H1 (cell line): ENCODE measurements at regions not wholly inside any gene's neighbourhood (a gene's known extent, or its start where the extent isn't known, plus 50 kb on each side); places are given as distances from the start of the nearest gene placed in this dataset.

Experiments
- CTCF ChIA-PET: fragments of 300-600 bp; sonication (Branson Sonifier 250); formaldehyde crosslinking; loops from one replicate; lab custom pipeline; 2021; ENCODE audit not compliant: partially characterized antibody; lab: Charles Lee
- POLR2A ChIA-PET: fragments of 300-600 bp; sonication (Branson Sonifier 250); formaldehyde crosslinking; loops from one replicate; lab custom pipeline; 2021; ENCODE audit warnings: inconsistent platforms; ENCODE audit not compliant: partially characterized antibody; lab: Charles Lee
- DNase-seq, 2 experiments: peaks; one replicate each; pipeline versions ENCODE4 v3.0.0 to v3.0.0-alpha.2; 2010 to 2022; ENCODE audit warnings: low spot score in 2 of 2, low read depth in 1 of 2, mixed read lengths in 1 of 2
- FAIRE-seq: peaks from 2 replicates; lab custom pipeline; 2011; peaks lifted over from hg19 to GRCh38; lab: Jason Lieb, UNC
- H2AFZ ChIP-seq: 2 replicates; pipeline ENCODE4 v1.8.1; 2012; ENCODE audit warnings: low read length, inconsistent platforms
- H2AK5ac ChIP-seq: 2 replicates; pipeline ENCODE4 v1.6.1; 2013; ENCODE audit warnings: low read depth, low read length
- H2BK120ac ChIP-seq: replicated peaks from 2 replicates; pipeline ENCODE3; 2013; ENCODE audit warnings: low read depth, low read length, inconsistent platforms
- H2BK12ac ChIP-seq: 2 replicates; pipeline ENCODE4 v1.6.1; 2013; ENCODE audit warnings: low read depth, low read length
- H2BK15ac ChIP-seq: 2 replicates; pipeline ENCODE4 v1.6.1; 2013; ENCODE audit warnings: low read length
- H2BK20ac ChIP-seq: 2 replicates; pipeline ENCODE4 v1.6.1; 2013; ENCODE audit warnings: low read length
- H2BK5ac ChIP-seq: 2 replicates; pipeline ENCODE4 v1.6.1; 2013; ENCODE audit warnings: low read depth, low read length
- H3K14ac ChIP-seq: 2 replicates; pipeline ENCODE4 v1.6.1; 2013; ENCODE audit warnings: inconsistent platforms; ENCODE audit not compliant: insufficient read length
- H3K18ac ChIP-seq: 2 replicates; pipeline ENCODE4 v1.6.1; 2013; ENCODE audit warnings: low read length; ENCODE audit errors: extremely low read depth
- H3K23ac ChIP-seq: 2 replicates; pipeline ENCODE4 v1.6.1; 2013; ENCODE audit warnings: inconsistent platforms; ENCODE audit not compliant: insufficient read length
- H3K23me2 ChIP-seq: 2 replicates; pipeline ENCODE4 v1.6.1; 2013; ENCODE audit warnings: low read depth, low read length
- H3K27ac ChIP-seq: 2 replicates; pipeline ENCODE4 v1.6.1; 2011; ENCODE audit warnings: low read depth, low read length, inconsistent platforms
- H3K27me3 ChIP-seq, 4 experiments: replicated peaks in 1 of 4; 1 replicate in 1 of 4; 2 replicates in 3 of 4; pipeline versions ENCODE4 v1.6.1 to v1.8.1; 2011 to 2013; ENCODE audit warnings: low read length in 3 of 4, mild to moderate bottlenecking in 3 of 4, inconsistent platforms in 2 of 4, mixed read lengths in 2 of 4, moderate library complexity in 1 of 4; ENCODE audit not compliant: control insufficient read depth in 3 of 4, insufficient read depth in 3 of 4; ENCODE audit errors: extremely low read depth in 1 of 4
- H3K36me3 ChIP-seq, 4 experiments: 2 replicates each; pipeline versions ENCODE4 v1.6.1 to v1.8.1; 2011 to 2013; ENCODE audit warnings: mild to moderate bottlenecking in 4 of 4, low read length in 3 of 4, moderate library complexity in 2 of 4, control low read depth in 1 of 4, inconsistent platforms in 1 of 4; ENCODE audit not compliant: insufficient read depth in 4 of 4, control insufficient read depth in 2 of 4
- H3K4ac ChIP-seq: replicated peaks from 2 replicates; pipeline ENCODE3; 2013; ENCODE audit warnings: low read length, low read depth, mixed read lengths, inconsistent platforms; ENCODE audit not compliant: insufficient read length
- H3K4me1 ChIP-seq, 4 experiments: replicated peaks in 1 of 4; 1 replicate in 1 of 4; 2 replicates in 3 of 4; pipeline versions ENCODE4 v1.6.1 to v1.8.1; 2011 to 2013; ENCODE audit warnings: low read length in 3 of 4, inconsistent platforms in 2 of 4, mixed read lengths in 1 of 4; ENCODE audit not compliant: insufficient read depth in 4 of 4, control insufficient read depth in 3 of 4
- H3K4me2 ChIP-seq, 2 experiments: 2 replicates each; pipeline versions ENCODE4 v1.6.1 to v1.8.1; 2011 to 2013; ENCODE audit warnings: low read depth in 2 of 2, low read length in 2 of 2, control low read depth in 1 of 2, inconsistent platforms in 1 of 2, mild to moderate bottlenecking in 1 of 2; ENCODE audit not compliant: insufficient read depth in 1 of 2
- H3K4me3 ChIP-seq, 4 experiments: fragments of 200-600, 300-600 bp in 1 of 4; sonication (generic), shearing (Covaris generic), sonication (Bioruptor Twin) in 1 of 4; 2 replicates each; pipeline versions ENCODE4 v1.5.1 to v1.8.1; 2011 to 2016; ENCODE audit warnings: low read length in 4 of 4, low read depth in 3 of 4, control low read depth in 2 of 4, inconsistent platforms in 2 of 4, mild to moderate bottlenecking in 2 of 4, mixed read lengths in 1 of 4, moderate library complexity in 1 of 4; ENCODE audit not compliant: insufficient read depth in 2 of 4; ENCODE audit errors: extremely low read depth in 1 of 4
- H3K56ac ChIP-seq: replicated peaks from 2 replicates; pipeline ENCODE3; 2013; ENCODE audit warnings: low read depth, mild to moderate bottlenecking, mixed read lengths, low read length, inconsistent platforms; ENCODE audit not compliant: insufficient read length
- H3K79me1 ChIP-seq: 2 replicates; pipeline ENCODE4 v1.6.1; 2013; ENCODE audit warnings: low read depth, low read length, control low read depth
- H3K79me2 ChIP-seq, 2 experiments: 2 replicates each; pipeline versions ENCODE4 v1.6.1 to v1.8.1; 2012 to 2013; ENCODE audit warnings: low read length in 2 of 2, mild to moderate bottlenecking in 2 of 2, inconsistent platforms in 1 of 2; ENCODE audit not compliant: insufficient read depth in 2 of 2, control insufficient read depth in 1 of 2
- H3K9ac ChIP-seq, 4 experiments: replicated peaks in 1 of 4; 1 replicate in 1 of 4; 2 replicates in 3 of 4; pipeline versions ENCODE4 v1.6.1 to v1.8.1; 2011 to 2013; ENCODE audit warnings: low read depth in 3 of 4, low read length in 3 of 4, control low read depth in 2 of 4, mild to moderate bottlenecking in 2 of 4, moderate library complexity in 2 of 4, inconsistent platforms in 1 of 4; ENCODE audit errors: extremely low read depth in 1 of 4
- H3K9me3 ChIP-seq, 2 experiments: 2 replicates each; pipeline versions ENCODE4 v1.6.1 to v1.8.1; 2012 to 2013; ENCODE audit warnings: mild to moderate bottlenecking in 2 of 2, moderate library complexity in 2 of 2, control low read depth in 1 of 2, inconsistent platforms in 1 of 2, low read depth in 1 of 2, low read length in 1 of 2, mixed read lengths in 1 of 2; ENCODE audit not compliant: insufficient read depth in 2 of 2
- H4K20me1 ChIP-seq, 2 experiments: replicated peaks in 1 of 2; 2 replicates each; pipeline versions ENCODE3 to v1.8.1; 2011 to 2013; ENCODE audit warnings: inconsistent platforms in 2 of 2, low read length in 2 of 2, mild to moderate bottlenecking in 1 of 2; ENCODE audit not compliant: insufficient read depth in 2 of 2, control insufficient read depth in 1 of 2
- H4K5ac ChIP-seq: 2 replicates; pipeline ENCODE4 v1.6.1; 2013; ENCODE audit warnings: low read length, low read depth, mixed read lengths, inconsistent platforms; ENCODE audit not compliant: insufficient read length
- H4K8ac ChIP-seq: 2 replicates; pipeline ENCODE4 v1.8.0; 2013; ENCODE audit warnings: mild to moderate bottlenecking, moderate library complexity, low read length, inconsistent platforms; ENCODE audit not compliant: insufficient read depth; ENCODE audit errors: extremely low read depth
- H4K91ac ChIP-seq: replicated peaks from 2 replicates; pipeline ENCODE3; 2013; ENCODE audit warnings: low read length, mixed read lengths, inconsistent platforms; ENCODE audit not compliant: insufficient read length
- ATF2 ChIP-seq: IDR thresholded peaks from 2 replicates; pipeline ENCODE4 v1.6.1; 2012; ENCODE audit warnings: low read length, inconsistent platforms
- E2F6 ChIP-seq: IDR thresholded peaks from 2 replicates; pipeline ENCODE4 v1.6.1; 2012; ENCODE audit warnings: inconsistent platforms
- HDAC6 ChIP-seq: IDR thresholded peaks from one replicate; pipeline ENCODE4 v1.7.1; 2012; ENCODE audit warnings: low read depth, mild to moderate bottlenecking, inconsistent platforms, low read length, moderate library complexity
- SAP30 ChIP-seq: fragments of 300-600 bp; sonication (generic); IDR thresholded peaks from 2 replicates; pipeline ENCODE4 v1.7.1; 2012; ENCODE audit warnings: low read length, moderate library complexity, mild to moderate bottlenecking, inconsistent platforms; ENCODE audit not compliant: insufficient read depth, insufficient replicate concordance
- SIX5 ChIP-seq: IDR thresholded peaks from 2 replicates; pipeline ENCODE4 v1.6.1; 2011; ENCODE audit warnings: mild to moderate bottlenecking, low read depth, low read length
- SRF ChIP-seq: IDR thresholded peaks from 2 replicates; pipeline ENCODE4 v1.6.1; 2011; ENCODE audit warnings: mild to moderate bottlenecking, low read depth, low read length, moderate library complexity
- TCF12 ChIP-seq: IDR thresholded peaks from 2 replicates; pipeline ENCODE4 v1.6.1; 2011; ENCODE audit warnings: low read depth, mild to moderate bottlenecking, low read length
- YY1 ChIP-seq: IDR thresholded peaks from 2 replicates; pipeline ENCODE4 v1.6.1; 2011; ENCODE audit warnings: low read depth, mild to moderate bottlenecking, low read length
- WGBS, 2 experiments: shearing (Covaris generic) in 1 of 2; methylation state at CpG; one replicate each; pipeline versions ENCODE4 v1.1.6 to v1.1.7; 2013 to 2015; ENCODE audit warnings: low lambda C conversion rate in 2 of 2, mixed read lengths in 2 of 2, inconsistent platforms in 1 of 2, low coverage in 1 of 2, missing lambda C conversion rate in 1 of 2; ENCODE audit not compliant: insufficient replicate concordance in 2 of 2, insufficient coverage in 1 of 2, insufficient read length in 1 of 2; ENCODE audit errors: extremely low coverage in 1 of 2, missing lambda C conversion rate in 1 of 2; 5-methylcytosine and 5-hydroxymethylcytosine counted together

- Histone ChIP-seq H2BK120ac (no peak overlapping the region), H3K27ac (no peak overlapping the region), H2BK12ac (no peak overlapping the region), H3K23me2 (no peaks in the 10 kb centered on the region; the same call in 1 of the 2 replicates), H3K18ac (no peak overlapping the region), H3K9ac (no peak overlapping the region), H3K79me2 (no peaks in the 10 kb centered on the region), H3K4me3 (no peak overlapping the region), H4K20me1 (no peaks in the 10 kb centered on the region)
- POLR2A ChIA-PET: no interaction called here
- TF ChIP-seq SIX5 (no peak), HDAC6 (no peak), TCF12 (no peak), SAP30 (no peak), YY1 (no peak), SRF (no peak), ATF2 (no peak), E2F6 (no peak)
- TF ChIP-seq, all 59 proteins: peak for 0
- Histone ChIP-seq H3K14ac (no peak overlapping the region), H3K36me3 (no peaks in the 10 kb centered on the region), H4K91ac (no peak overlapping the region), H4K5ac (no peak overlapping the region), H3K79me1 (no peaks in the 10 kb centered on the region), H3K56ac (no peak overlapping the region), H3K4ac (no peak overlapping the region), H3K23ac (no peak overlapping the region), H2AFZ (no peak overlapping the region), H3K27me3 (peaks cover 0 to 1% (median 0%) of the 10 kb centered on the region in 4 experiments; a peak in 1 of 7 replicates), H2AK5ac (no peak overlapping the region), H2BK15ac (no peak overlapping the region), H2BK20ac (no peak overlapping the region), H3K4me2 (no peak overlapping the region), H3K4me1 (peaks cover 0 to 4% (median 2%) of the 10 kb centered on the region in 4 experiments; a peak in 3 of 7 replicates), H2BK5ac (no peak overlapping the region), H4K8ac (no peak overlapping the region), H3K9me3 (no peaks in the 10 kb centered on the region)
- CTCF ChIA-PET: interaction anchor here (0.6 to 6.2 kb wide), 10 partner anchors 11 to 726 kb away, joined by 3 to 43 read pairs (median 4); no protein-coding TSS in a partner anchor
- FAIRE-seq: no peak
- WGBS, 2 experiments: 88% methylated on average over 1 of the region's 1 CpG; no CpG with 5 or more reads in 1 of the 2 experiments
- DNase-seq: no peak
Observed at GRCh38 chr6:85124472-85125354, 325.2 kb upstream of the NT5E start.
